Tibial nerve (tissue), 4 donors: ENCODE measurements at regions not wholly inside any gene's neighbourhood (a gene's known extent, or its start where the extent isn't known, plus 50 kb on each side); places are given as distances from the start of the nearest gene placed in this dataset.

Source experiments
- DNase-seq, 2 donors: peaks; one replicate each; pipeline ENCODE4 v3.0.0-alpha.2; 2019; ENCODE audit warnings: low spot score in 2 of 2
- H3K27ac ChIP-seq, 4 donors: fragments of 200-600 bp; sonication (generic) in 3 of 4; one replicate each; pipeline ENCODE4 v1.5.1; 2017 to 2019; ENCODE audit warnings: mild to moderate bottlenecking in 1 of 4
- H3K27me3 ChIP-seq, 2 donors: fragments of 200-600 bp; sonication (generic) in 1 of 2; one replicate each; pipeline versions ENCODE4 v1.5.1 to v1.6.0; 2017 to 2019
- H3K36me3 ChIP-seq, 3 donors: fragments of 200-600 bp; sonication (generic); one replicate each; pipeline ENCODE4 v1.5.1; 2018 to 2019
- H3K4me1 ChIP-seq, 4 donors: fragments of 200-600 bp; sonication (generic) in 3 of 4; one replicate each; pipeline ENCODE4 v1.5.1; 2017 to 2019
- H3K4me3 ChIP-seq, 4 donors: fragments of 200-600 bp; sonication (generic) in 3 of 4; one replicate each; pipeline ENCODE4 v1.5.1; 2017 to 2019; ENCODE audit warnings: mild to moderate bottlenecking in 1 of 4, moderate library complexity in 1 of 4
- H3K9me3 ChIP-seq, 4 donors: fragments of 200-600 bp; sonication (generic) in 3 of 4; one replicate each; pipeline ENCODE4 v1.5.1; 2017 to 2019
- CTCF ChIP-seq, 5 experiments: fragments of 200-600 bp in 3 of 5; fragments of 450-650 bp in 2 of 5; sonication (generic) in 3 of 5; IDR thresholded peaks; one replicate each; pipeline ENCODE4 v1.5.1; 2016 to 2019; ENCODE audit warnings: antibody characterized with exemption in 5 of 5, mild to moderate bottlenecking in 3 of 5, moderate library complexity in 2 of 5
- EP300 ChIP-seq, 2 donors: sonication (generic); formaldehyde crosslinking; IDR thresholded peaks; one replicate each; pipeline ENCODE4 v1.6.1; 2017; ENCODE audit warnings: antibody characterized with exemption in 2 of 2, mild to moderate bottlenecking in 1 of 2
- POLR2A ChIP-seq, 2 donors: fragments of 450-650 bp; IDR thresholded peaks; one replicate each; pipeline ENCODE4 v1.6.1; 2017; ENCODE audit warnings: antibody characterized with exemption in 2 of 2, mild to moderate bottlenecking in 2 of 2, moderate library complexity in 2 of 2
- WGBS, 2 donors: methylation state at CpG; one replicate each; pipeline ENCODE4 v1.1.5; 2018; 5-methylcytosine and 5-hydroxymethylcytosine counted together

GRCh38 chr2:215621381-215621780 is 185.5 kb upstream of the FN1 start:
- WGBS, 2 donors = 93 to 96% methylated on average over 2 of the region's 2 CpGs
- Histone ChIP-seq H3K4me3 (no peak overlapping the region), H3K36me3 (no peaks in the 10 kb centered on the region), H3K27me3 (no peaks in the 10 kb centered on the region), H3K4me1 (peaks cover 0 to 11% (median 0%) of the 10 kb centered on the region in 4 donors), H3K9me3 (no peaks in the 10 kb centered on the region), H3K27ac (no peak overlapping the region)
- DNase-seq = no peak
- no peak for TF ChIP-seq CTCF (IDR thresholded peaks at IDR 0.05)

- Histone ChIP-seq H3K27me3 (no peaks in the 10 kb centered on the region), H3K9me3 (no peaks in the 10 kb centered on the region), H3K36me3 (no peaks in the 10 kb centered on the region), H3K4me1 (peaks cover 0 to 11% (median 0%) of the 10 kb centered on the region in 4 donors), H3K27ac (no peak overlapping the region), H3K4me3 (no peak overlapping the region)
- TF ChIP-seq CTCF (IDR thresholded peaks at IDR 0.05) (no peak), POLR2A (IDR thresholded peaks at IDR 0.05) (no peak), EP300 (IDR thresholded peaks at IDR 0.05) (no peak)
- WGBS, 2 donors = 95 to 100% methylated on average over 3 of the region's 3 CpGs
- no peak for DNase-seq
Measured at GRCh38 chr2:215620528-215620927, 184.7 kb upstream of the FN1 start.

- Histone ChIP-seq H3K36me3 (no peaks in the 10 kb centered on the region), H3K4me3 (no peak overlapping the region), H3K4me1 (peaks cover 0 to 11% (median 0%) of the 10 kb centered on the region in 4 donors), H3K27me3 (no peaks in the 10 kb centered on the region), H3K9me3 (no peaks in the 10 kb centered on the region), H3K27ac (no peak overlapping the region)
- WGBS, 2 donors = 85 to 89% methylated on average over 10 of the region's 10 CpGs
- DNase-seq = no peak
- TF ChIP-seq POLR2A (IDR thresholded peaks at IDR 0.05) = no peak
- no peak for TF ChIP-seq CTCF (IDR thresholded peaks at IDR 0.05)
- TF ChIP-seq EP300 (IDR thresholded peaks at IDR 0.05) = no peak
Measured at GRCh38 chr2:215619989-215620388, 184.1 kb upstream of the FN1 start.

- Histone ChIP-seq H3K4me3 (no peak overlapping the region), H3K27ac (no peak overlapping the region)
- 39 to 45% methylated on average over 14 of the region's 14 CpGs for WGBS, 2 donors
Measured at GRCh38 chr2:215619022-215619958, 183.4 kb upstream of the FN1 start.

More at GRCh38 chr2:215619022-215619958, 183.4 kb upstream of the FN1 start:
- no peak for TF ChIP-seq POLR2A (IDR thresholded peaks at IDR 0.05)
- TF ChIP-seq EP300 (IDR thresholded peaks at IDR 0.05) = no peak
- no peak for TF ChIP-seq CTCF (IDR thresholded peaks at IDR 0.05)
- peaks cover 0 to 11% (median 0%) of the 10 kb centered on the region in 4 donors for H3K4me1 ChIP-seq
- no peaks in the 10 kb centered on the region for H3K36me3 ChIP-seq
- H3K27me3 ChIP-seq = no peaks in the 10 kb centered on the region
- H3K9me3 ChIP-seq = no peaks in the 10 kb centered on the region
- DNase-seq = no peak
